ENCODE measurements at regions not wholly inside any gene's neighbourhood (a gene's known extent, or its start where the extent isn't known, plus 50 kb on each side); places are given as distances from the start of the nearest gene placed in this dataset.

GRCh38 chr5:82684659-82685058 lies 392.5 kb downstream of the TMEM167A start:
- no peak for DNase-seq

GRCh38 chr5:82684165-82684564 lies 393.0 kb downstream of the TMEM167A start:
- DNase-seq: no peak

- DNase-seq: no peak
Measured at GRCh38 chr5:82679660-82680059, 397.5 kb downstream of the TMEM167A start.

GRCh38 chr5:82676661-82677060 lies 398.5 kb upstream of the RPS23 start:
- no peak for DNase-seq

- DNase-seq: no peak
Measured at GRCh38 chr5:82674671-82675070, 396.5 kb upstream of the RPS23 start.

- no peak for DNase-seq
Measured at GRCh38 chr5:82673057-82673809, 395.1 kb upstream of the RPS23 start.

GRCh38 chr5:82670692-82671091 lies 392.5 kb upstream of the RPS23 start:
- DNase-seq: no peak

- DNase-seq: no peak
Measured at GRCh38 chr5:82669720-82670119, 391.6 kb upstream of the RPS23 start.

GRCh38 chr5:82666312-82666711 lies 388.2 kb upstream of the RPS23 start:
- DNase-seq: no peak

- DNase-seq: no peak
Measured at GRCh38 chr5:82664732-82665131, 386.6 kb upstream of the RPS23 start.

- DNase-seq: no peak
Measured at GRCh38 chr5:82663225-82663624, 385.1 kb upstream of the RPS23 start.

- no peak for DNase-seq
Measured at GRCh38 chr5:82662340-82662739, 384.2 kb upstream of the RPS23 start.

GRCh38 chr5:82661933-82662332 lies 383.8 kb upstream of the RPS23 start:
- DNase-seq: no peak

GRCh38 chr5:82661462-82661861 lies 383.3 kb upstream of the RPS23 start:
- no peak for DNase-seq

GRCh38 chr5:82659115-82659514 lies 381.0 kb upstream of the RPS23 start:
- DNase-seq: no peak

- DNase-seq: no peak
Measured at GRCh38 chr5:82657033-82657699, 379.0 kb upstream of the RPS23 start.

- DNase-seq: no peak
Measured at GRCh38 chr5:82656341-82656761, 378.2 kb upstream of the RPS23 start.

- DNase-seq: no peak
Measured at GRCh38 chr5:82655078-82655477, 376.9 kb upstream of the RPS23 start.

GRCh38 chr5:82649943-82650342 lies 371.8 kb upstream of the RPS23 start:
- DNase-seq: no peak

- no peak for DNase-seq
Measured at GRCh38 chr5:82644766-82645165, 366.6 kb upstream of the RPS23 start.

- no peak for DNase-seq
Measured at GRCh38 chr5:82644229-82644628, 366.1 kb upstream of the RPS23 start.

- DNase-seq: no peak
Measured at GRCh38 chr5:82642313-82642712, 364.2 kb upstream of the RPS23 start.

GRCh38 chr5:82641331-82642003 lies 363.3 kb upstream of the RPS23 start:
- peak; percentile 61 for DNase-seq

- no peak for DNase-seq
Measured at GRCh38 chr5:82640916-82641315, 362.8 kb upstream of the RPS23 start.
